GM18511 (cell line): ENCODE measurements at regions not wholly inside any gene's neighbourhood (a gene's known extent, or its start where the extent isn't known, plus 50 kb on each side); places are given as distances from the start of the nearest gene placed in this dataset.

Experiments used
- ATAC-seq: cut with Tn5 transposase; IDR thresholded peaks from one replicate; pipeline ENCODE4 v1.9.1; 2021; ENCODE audit warnings: mild to moderate bottlenecking, moderate library complexity; ENCODE audit not compliant: unreplicated experiment

DNA sequence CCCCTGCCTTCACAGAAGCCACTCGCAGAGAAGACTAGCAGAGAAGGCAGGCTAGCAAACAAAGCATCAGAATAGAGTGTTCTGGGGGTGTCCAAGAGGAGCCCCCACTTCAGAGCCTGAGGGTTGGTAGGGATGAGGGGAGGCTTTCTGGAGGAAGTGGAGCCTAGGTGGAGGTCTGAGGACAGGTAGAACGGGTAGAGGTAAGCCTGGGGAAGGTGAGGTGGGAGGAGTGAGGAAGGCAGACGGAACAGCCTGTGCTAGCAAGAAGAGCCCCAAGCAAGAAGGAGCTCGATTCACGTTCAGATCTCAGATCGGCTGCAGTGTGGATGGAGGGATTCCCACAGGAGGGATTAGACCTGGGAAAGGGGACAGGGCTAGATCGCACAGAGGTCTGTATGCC is 66.0 kb upstream of the DUSP5 start:
- ATAC-seq, result no peak

DNA sequence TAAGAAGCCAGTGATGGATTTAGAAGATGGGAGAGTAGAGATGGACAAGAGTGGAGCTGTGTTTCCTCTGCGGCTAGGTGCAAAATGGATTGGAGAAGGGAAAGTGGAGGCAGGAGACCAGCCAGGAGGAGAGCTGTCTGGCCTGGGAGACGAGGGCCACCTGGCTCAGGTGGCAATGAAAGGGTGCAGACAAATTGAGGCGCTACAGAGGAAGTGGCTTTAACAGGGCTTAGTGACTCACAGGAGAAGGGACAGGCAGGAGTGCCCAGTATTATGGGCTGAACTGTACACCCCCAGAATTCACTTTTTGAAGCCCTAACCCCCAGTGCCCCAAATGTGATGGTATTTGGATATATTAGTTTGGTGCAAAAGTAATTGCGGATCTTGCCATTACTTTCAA is 65.6 kb upstream of the DUSP5 start:
- no peak for ATAC-seq

DNA sequence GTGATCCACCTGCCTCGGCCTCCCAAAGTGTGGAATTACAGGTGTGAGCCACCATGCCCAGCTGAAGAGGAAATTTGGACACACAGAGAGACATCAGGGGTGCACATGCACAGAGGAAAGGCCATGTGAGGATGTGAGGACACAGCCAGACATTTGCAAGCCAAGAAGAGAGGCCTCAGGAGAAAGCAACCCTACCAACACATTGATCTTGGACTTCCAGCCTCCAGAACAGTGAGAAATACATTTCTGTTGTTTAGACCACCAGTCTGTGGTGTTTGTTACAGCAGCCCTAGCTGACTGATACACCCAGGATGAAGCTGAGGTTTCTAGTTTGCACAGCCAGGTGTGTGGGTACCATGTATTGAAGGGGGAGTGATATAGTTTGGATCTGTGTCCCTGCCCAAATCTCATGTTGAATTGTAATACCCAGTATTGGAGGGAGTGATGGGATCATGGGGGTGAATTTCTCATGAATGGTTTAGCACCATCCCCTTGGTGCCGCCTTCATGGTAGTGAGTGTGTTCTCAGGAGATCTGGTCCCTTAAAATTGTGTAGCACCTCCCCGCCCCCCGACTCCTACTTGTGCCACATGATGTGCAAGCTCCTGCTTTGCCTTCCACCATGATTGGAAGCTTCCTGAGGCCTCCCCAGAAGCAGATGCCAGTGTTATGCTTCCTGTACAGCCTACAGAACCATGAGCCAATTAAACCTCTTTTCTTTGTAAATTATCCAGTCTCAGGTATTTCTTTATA is 64.7 kb upstream of the DUSP5 start:
- ATAC-seq, result no peak

DNA sequence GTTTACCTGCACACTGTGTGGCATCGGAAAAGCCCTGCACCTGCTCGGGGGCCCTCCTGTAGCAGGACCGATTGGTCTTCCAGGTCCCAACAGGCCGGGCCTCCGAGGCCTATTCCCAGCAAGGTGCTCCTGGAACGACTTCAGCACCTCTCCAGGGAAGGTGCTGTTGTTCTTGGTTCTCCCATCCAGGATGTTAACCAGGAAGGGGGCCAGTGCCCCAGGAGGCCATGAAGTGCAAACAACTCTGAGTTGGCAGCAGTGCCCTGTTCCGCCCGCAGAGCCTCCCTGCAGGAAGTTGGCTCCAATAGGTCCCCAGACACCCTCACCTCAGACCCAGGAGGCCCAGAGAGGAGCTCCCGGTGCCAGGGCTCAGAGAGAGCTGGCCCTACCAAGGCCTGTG is 64.0 kb upstream of the DUSP5 start:
- no peak for ATAC-seq

DNA sequence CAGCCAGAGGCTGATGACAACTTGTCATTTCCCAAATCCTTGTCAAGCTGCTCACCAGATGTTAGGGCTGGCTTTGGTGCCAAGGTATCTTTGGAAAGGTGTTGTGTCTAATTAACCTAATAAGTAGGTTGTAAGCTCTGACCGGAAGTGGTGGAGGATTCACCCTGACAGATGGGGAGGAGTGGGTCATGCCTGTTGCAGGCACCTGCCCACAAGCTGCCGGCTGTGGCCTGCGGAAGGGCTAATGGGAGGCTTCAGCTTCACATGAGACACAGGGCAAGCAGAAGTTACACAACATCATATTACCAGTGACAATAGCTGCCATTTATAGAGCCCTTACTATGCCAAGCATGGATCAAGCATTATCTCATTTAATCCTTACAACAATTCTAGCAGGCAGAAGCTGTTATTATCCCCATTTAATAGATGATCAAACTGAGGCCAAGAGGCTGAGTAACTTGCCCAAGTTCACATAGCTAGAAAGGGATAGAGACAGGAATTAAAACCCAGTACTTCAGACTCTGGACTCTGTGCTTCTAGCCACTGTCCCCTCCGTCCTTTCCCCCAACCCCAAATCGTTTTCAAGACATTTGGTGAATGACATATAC is 63.1 kb upstream of the DUSP5 start:
- ATAC-seq, result no peak

DNA sequence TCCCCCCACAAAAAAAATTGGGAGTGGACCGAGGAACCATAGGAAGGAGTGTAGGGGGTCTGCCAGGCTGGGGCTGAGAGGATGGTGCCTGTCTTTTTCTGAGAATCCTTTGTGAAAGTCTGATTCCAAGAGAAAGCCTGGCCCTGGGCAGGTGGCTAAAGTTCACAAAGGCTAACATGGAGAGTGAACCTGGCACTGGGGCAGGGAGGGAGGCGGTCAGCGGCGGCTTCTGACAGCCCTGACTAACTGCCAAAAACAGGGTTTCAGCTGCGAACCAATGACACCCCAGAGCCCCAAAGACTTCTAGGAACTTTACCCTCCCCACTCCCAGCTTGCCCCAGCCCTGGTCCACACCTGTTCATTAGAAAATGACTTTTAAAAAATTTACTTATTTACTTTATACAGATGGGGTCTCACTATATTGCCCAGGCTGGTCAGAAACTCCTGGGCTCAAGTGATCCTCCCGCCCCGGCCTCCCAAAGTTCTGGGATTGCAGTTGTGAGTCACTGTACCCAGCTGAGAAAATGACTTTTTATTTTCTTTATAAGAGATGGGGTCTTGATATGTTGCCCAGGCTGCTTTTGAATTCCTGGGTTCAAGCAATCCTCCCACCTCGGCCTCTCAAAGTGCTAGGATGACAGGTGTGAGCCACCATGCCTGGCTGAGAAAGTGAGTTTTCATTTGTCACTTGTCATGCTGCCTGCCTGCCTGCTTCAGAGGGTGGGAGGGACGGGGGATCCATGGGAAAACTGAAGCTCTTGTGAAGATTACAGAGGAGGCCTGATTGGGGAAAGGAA is 61.0 kb upstream of the DUSP5 start:
- no peak for ATAC-seq

DNA sequence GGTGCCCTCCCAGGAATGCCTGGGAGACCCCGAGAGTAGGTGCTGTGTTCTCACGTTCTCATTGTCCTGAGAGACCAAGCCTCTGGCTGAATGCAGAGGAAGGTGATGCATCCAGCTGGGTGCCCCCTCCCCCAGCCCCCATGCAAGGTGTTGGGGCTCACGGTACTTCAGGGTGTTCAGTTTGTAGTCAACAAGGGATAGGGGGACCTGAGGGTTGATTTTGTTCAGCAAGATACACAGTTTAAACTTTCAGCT is 60.4 kb upstream of the DUSP5 start:
- ATAC-seq, result no peak

DNA sequence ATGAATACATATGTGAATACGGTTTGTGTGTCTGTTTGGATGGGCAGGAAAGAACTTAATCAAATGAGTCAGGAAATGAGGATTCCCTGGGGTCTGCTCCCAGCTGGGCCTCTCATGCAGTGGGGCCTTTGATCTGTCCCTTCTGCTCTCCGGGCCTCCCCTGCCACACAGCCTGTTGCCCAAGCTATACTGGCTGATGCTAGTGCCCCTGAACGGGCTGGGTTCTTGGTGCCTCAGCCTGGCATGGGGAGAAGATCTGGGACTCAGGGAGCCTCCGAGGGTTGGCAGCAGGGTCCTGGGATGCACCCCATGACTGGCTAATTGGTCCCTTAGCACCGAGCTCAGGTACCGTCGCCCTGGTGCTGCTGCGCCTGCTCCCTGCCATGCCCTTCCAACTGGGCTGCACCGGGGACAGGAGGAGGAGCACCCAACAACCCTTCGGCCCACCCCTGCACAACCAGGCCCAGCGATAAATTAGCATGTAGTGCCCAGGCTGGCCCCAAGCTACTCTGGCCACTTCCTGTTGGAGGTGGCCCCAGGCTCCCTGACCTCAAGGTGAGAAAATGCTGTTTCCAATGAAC is 59.9 kb upstream of the DUSP5 start:
- ATAC-seq, result no peak

DNA sequence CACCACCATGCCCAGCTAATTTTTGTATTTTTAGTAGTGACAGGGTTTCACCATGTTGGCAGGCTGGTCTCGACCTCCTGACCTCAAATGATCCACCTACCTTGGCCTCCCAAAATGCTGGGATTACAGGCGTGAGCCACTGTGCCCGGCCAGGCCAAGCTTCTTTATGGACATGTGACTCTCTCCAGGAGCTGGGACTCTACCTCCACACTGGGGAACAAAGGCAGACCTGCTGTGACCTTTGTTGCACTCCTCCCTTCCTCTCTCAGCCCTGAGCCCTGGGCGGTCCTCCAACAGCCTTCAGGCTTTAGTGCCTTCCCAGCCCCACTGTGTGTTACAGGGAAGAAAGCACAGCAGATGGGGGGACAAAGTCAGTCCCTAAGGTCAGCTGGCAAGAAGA is 55.0 kb upstream of the DUSP5 start:
- no peak for ATAC-seq

DNA sequence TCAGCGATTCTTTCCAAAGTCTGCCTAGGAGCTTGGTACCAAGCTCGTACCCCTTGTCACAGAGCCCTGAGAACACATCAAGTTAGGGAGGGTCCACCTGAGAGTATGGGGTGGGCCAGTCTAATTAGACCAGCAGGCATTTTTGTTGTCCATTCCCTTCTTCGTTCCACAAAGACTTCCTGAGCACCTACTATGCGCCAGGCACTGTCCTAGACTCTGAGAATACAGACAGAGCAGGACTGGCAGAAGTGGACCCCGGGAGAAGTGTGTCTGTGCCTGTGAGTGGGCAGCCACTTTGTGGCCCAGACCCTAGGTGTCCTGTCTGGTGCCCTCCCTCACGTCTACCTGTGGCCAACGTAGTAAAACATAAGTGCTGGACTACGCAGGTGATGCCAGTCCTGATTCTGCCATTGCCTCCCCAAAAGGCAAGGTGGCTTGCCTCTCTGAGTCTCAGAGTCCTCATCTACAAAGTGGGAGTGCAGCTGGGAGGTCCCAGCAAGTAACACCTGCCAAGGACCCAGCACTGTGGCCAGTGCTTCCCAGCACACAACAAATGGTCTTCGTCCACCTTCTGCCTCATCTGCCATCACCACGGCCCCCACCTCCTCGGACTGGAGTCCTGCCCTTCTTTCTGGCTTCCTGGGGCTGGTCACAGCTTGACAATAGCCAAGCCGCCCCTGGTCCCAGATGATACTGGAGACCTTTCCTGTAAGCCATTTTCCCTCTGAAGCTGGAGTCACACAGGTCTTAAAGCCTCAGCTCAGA is 54.3 kb upstream of the DUSP5 start:
- ATAC-seq, result no peak

DNA sequence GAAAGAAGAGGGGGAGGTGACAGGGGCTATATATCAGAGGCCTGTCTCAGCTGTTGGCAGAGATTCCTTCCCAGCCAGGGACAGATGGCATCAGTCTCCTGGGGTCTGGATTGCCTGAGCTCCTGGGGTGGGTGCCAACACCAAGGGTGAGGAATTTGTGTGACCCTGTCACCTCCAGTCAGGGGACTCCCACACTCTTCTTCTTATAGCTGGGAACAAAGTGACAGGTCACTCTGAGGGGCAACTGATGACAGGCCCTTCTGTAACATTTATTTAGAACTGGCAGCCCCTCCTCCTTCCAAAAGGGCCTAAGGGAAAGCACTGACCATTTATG is 53.7 kb upstream of the DUSP5 start:
- ATAC-seq, result no peak

DNA sequence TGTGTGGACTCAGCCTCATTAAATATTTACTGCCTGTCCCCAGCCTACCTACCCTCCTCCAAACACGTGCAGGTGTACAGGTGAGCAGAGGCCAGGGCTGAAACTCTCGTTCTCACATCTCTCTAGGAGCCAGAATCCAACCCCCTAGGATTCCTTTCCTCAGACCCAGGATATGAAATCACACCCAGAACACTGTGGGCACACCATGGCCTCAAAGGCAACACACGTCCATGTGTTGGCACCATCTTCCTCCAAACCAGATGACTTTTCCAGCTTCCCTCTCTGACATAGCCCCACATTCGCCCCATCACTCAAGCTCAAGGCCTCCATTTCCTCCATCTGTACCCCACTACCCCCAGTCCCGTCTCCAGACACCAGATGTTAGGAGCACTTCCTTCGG is 51.8 kb upstream of the DUSP5 start:
- ATAC-seq, result no peak

DNA sequence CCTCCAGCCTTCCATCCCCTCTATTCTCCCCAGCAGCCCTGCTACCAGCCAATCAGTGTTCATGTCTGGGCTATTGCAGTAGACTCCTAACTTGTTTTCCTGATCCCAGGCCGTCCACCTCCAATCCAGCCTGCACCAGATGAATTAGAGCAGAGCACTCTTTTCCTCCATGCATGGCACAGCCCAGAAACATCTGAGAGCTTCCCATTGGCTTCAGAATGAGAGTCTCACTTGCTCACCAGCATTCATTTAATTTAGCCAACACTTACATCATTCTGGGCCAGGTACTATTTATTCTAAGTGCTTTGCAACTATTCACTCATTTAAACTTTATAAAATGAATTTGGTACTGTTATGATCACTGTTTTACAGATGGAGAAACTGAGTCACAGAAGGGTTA is 51.4 kb upstream of the DUSP5 start:
- ATAC-seq, result no peak

DNA sequence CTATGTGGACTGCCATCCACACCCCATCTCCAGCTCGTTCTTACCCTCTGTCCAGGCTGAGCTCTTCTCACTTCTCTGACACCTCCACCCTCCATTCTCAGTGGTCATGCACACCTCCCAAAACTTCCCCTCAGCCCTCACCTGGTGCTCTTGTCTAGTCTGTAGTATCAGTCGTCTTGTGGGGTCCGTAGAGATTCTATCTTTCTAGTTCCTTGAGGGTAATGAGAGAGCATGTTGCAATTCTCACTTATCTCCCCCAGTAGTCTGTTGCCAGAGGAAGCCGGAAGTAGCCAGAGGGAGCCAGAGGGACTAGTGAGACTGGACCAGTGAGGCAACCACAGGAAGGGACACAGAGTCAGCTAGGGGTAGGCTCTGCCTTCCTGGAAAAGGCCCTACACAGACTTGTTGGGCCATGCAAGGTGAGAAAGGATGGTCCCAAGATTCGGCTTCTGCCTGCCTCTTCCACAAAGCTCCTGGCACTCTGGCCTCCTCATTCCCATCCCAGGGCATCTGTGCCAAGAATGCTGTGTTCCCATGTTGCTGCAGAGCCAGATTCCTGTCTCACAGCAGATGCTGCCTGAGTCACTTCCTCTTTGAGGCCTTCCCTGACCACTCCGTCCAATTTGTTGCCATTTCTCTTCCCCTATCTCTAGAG is 50.6 kb upstream of the DUSP5 start:
- ATAC-seq, result no peak

DNA sequence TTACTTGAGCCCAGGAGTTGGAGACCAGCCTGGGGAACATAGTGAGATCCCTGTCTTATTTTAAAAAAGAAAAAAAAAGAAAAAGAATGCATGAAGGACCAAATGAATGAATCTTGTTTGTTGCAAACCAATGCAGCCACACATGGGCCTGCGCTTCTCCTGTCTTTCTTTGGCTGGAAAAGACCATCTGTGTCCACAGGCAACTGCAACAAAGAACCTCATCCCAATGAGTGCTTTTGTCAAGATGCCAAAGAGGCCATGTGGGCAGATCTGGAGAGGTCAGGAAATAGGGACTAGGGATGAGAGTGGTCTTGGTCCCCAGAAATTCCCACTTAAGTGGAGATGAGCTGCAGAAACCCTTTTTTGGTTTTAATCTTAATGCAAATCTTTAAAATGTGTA is 49.8 kb upstream of the DUSP5 start:
- no peak for ATAC-seq
